DND-41 (cell line): ENCODE measurements at regions not wholly inside any gene's neighbourhood (a gene's known extent, or its start where the extent isn't known, plus 50 kb on each side); places are given as distances from the start of the nearest gene placed in this dataset.

ENCODE experiments used
- ATAC-seq: fragments of 200-7000 bp; cut with Tn5 transposase; 3 replicates; pipeline ENCODE4 v1.9.1; 2021; ENCODE audit warnings: low read depth; ENCODE audit not compliant: insufficient read depth
- DNase-seq: peaks from one replicate; pipeline ENCODE4 v3.0.0-alpha.2; 2020
- H2AFZ ChIP-seq: 2 replicates; pipeline ENCODE4 v1.6.0; 2012; ENCODE audit warnings: low read depth, low read length
- H3K27ac ChIP-seq: 2 replicates; pipeline ENCODE4 v1.5.1; 2012; ENCODE audit warnings: low read length, inconsistent platforms
- H3K27me3 ChIP-seq: fragments of 200-600 bp; sonication (generic); 2 replicates; pipeline ENCODE4 v1.6.0; 2012; ENCODE audit warnings: low read length, mild to moderate bottlenecking, inconsistent platforms; ENCODE audit not compliant: insufficient read depth, poor library complexity
- H3K36me3 ChIP-seq: 2 replicates; pipeline ENCODE4 v1.5.1; 2012; ENCODE audit warnings: low read length, inconsistent platforms; ENCODE audit not compliant: insufficient read depth
- H3K4me1 ChIP-seq: 2 replicates; pipeline ENCODE4 v1.5.1; 2012; ENCODE audit warnings: mild to moderate bottlenecking, low read length; ENCODE audit not compliant: insufficient read depth
- H3K4me2 ChIP-seq: 2 replicates; pipeline ENCODE4 v1.6.0; 2012; ENCODE audit warnings: mild to moderate bottlenecking, moderate library complexity, low read length, inconsistent platforms; ENCODE audit not compliant: insufficient read depth
- H3K4me3 ChIP-seq, 2 experiments: fragments of 200-600 bp in 1 of 2; shearing (Covaris generic) in 1 of 2; 2 replicates each; pipeline ENCODE4 v1.5.1; 2012 to 2016; ENCODE audit warnings: inconsistent platforms in 2 of 2, low read length in 2 of 2, mild to moderate bottlenecking in 2 of 2, low read depth in 1 of 2, moderate library complexity in 1 of 2
- H3K79me2 ChIP-seq: 2 replicates; pipeline ENCODE4 v1.6.0; 2012; ENCODE audit warnings: low read length, inconsistent platforms; ENCODE audit not compliant: insufficient read depth
- H3K9ac ChIP-seq: 2 replicates; pipeline ENCODE4 v1.6.0; 2012; ENCODE audit warnings: low read depth, mild to moderate bottlenecking, inconsistent platforms, low read length, moderate library complexity
- H3K9me3 ChIP-seq: 2 replicates; pipeline ENCODE4 v1.5.1; 2012; ENCODE audit warnings: low read length, moderate library complexity, mild to moderate bottlenecking, inconsistent platforms; ENCODE audit not compliant: insufficient read depth, severe bottlenecking
- H4K20me1 ChIP-seq: 2 replicates; pipeline ENCODE4 v1.6.0; 2012; ENCODE audit warnings: low read length; ENCODE audit not compliant: insufficient read depth
- EZH2 ChIP-seq: IDR thresholded peaks from 3 replicates; pipeline ENCODE4 v1.6.1; 2012; ENCODE audit warnings: borderline replicate concordance, low read depth, mild to moderate bottlenecking, moderate library complexity, low read length, inconsistent platforms; ENCODE audit not compliant: severe bottlenecking
- TF ChIP-seq, protein P1 (sequence below): IDR thresholded peaks from 2 replicates; pipeline ENCODE4 v1.5.1; 2012; ENCODE audit warnings: borderline replicate concordance, low read length, moderate library complexity, mild to moderate bottlenecking; ENCODE audit not compliant: poor library complexity, severe bottlenecking; ENCODE audit errors: extremely low read depth

DNA sequence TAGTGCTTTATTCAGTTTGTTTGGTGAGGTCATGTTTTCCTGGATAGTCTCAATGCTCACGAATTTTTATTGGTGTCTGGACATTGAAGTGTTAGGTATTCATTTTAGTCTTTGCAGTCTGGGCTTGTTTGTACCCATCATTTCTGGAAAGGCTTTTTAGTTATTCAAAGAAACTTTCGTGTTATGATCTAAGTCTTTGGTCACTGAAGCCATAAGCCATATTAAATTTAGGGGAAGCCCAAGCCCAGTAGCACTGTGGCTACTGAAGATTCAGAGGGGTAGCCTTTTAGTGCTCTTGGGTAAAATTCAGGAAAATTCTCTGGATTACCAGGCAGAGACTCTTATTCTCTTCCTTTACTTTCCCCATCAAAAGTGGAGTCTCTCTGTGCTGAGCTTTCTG lies 56.2 kb upstream of the PEX5L start:
- ATAC-seq (no peak), DNase-seq (no peak)
- no peaks in the 10 kb centered on the region for H3K79me2 ChIP-seq
- no peak overlapping the region for H3K4me3 ChIP-seq
- H3K4me2 ChIP-seq: no peak overlapping the region
- H3K9me3 ChIP-seq: no peaks in the 10 kb centered on the region
- no peaks in the 10 kb centered on the region for H4K20me1 ChIP-seq
- H2AFZ ChIP-seq: no peak overlapping the region
- H3K27me3 ChIP-seq: no peaks in the 10 kb centered on the region
- H3K36me3 ChIP-seq: no peaks in the 10 kb centered on the region
- no peak overlapping the region for H3K9ac ChIP-seq
- no peaks in the 10 kb centered on the region for H3K4me1 ChIP-seq
- H3K27ac ChIP-seq: no peak overlapping the region
- no peak for TF ChIP-seq EZH2
- TF ChIP-seq, protein P1, sequence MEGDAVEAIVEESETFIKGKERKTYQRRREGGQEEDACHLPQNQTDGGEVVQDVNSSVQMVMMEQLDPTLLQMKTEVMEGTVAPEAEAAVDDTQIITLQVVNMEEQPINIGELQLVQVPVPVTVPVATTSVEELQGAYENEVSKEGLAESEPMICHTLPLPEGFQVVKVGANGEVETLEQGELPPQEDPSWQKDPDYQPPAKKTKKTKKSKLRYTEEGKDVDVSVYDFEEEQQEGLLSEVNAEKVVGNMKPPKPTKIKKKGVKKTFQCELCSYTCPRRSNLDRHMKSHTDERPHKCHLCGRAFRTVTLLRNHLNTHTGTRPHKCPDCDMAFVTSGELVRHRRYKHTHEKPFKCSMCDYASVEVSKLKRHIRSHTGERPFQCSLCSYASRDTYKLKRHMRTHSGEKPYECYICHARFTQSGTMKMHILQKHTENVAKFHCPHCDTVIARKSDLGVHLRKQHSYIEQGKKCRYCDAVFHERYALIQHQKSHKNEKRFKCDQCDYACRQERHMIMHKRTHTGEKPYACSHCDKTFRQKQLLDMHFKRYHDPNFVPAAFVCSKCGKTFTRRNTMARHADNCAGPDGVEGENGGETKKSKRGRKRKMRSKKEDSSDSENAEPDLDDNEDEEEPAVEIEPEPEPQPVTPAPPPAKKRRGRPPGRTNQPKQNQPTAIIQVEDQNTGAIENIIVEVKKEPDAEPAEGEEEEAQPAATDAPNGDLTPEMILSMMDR: no peak

DNA sequence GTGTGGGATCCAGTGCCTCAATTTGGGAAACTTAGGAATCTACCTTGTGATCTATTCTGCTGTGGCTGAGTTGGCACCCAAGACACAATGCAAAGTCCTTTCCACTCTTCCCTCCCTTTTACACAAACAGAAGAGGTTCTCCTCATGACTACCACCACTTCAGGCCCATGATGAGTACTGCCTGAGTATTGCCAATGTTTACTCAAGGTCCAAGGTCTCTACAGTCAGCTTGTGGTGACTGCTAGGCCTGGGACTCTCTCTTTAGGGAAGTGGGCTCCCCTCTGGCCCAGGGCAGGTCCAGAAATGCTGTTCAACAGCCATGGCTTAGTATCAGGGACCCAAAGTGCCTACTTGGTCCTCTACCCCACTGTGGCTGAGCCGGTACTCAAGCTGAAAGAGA lies 56.8 kb upstream of the PEX5L start:
- no peak overlapping the region for H3K9ac ChIP-seq
- H3K4me2 ChIP-seq: no peak overlapping the region
- no peak for ATAC-seq
- H4K20me1 ChIP-seq: no peaks in the 10 kb centered on the region
- 0 out of 2 replicates have a peak overlapping the region, but pooled peaks have one; percentile 6 for H2AFZ ChIP-seq
- no peak for DNase-seq
- H3K4me3 ChIP-seq: no peak overlapping the region
- no peaks in the 10 kb centered on the region for H3K79me2 ChIP-seq
- no peaks in the 10 kb centered on the region for H3K27me3 ChIP-seq
- H3K9me3 ChIP-seq: no peaks in the 10 kb centered on the region
- TF ChIP-seq, protein P1: no peak
- no peak for TF ChIP-seq EZH2
- no peaks in the 10 kb centered on the region for H3K36me3 ChIP-seq
- no peak overlapping the region for H3K27ac ChIP-seq
- H3K4me1 ChIP-seq: no peaks in the 10 kb centered on the region

DNA sequence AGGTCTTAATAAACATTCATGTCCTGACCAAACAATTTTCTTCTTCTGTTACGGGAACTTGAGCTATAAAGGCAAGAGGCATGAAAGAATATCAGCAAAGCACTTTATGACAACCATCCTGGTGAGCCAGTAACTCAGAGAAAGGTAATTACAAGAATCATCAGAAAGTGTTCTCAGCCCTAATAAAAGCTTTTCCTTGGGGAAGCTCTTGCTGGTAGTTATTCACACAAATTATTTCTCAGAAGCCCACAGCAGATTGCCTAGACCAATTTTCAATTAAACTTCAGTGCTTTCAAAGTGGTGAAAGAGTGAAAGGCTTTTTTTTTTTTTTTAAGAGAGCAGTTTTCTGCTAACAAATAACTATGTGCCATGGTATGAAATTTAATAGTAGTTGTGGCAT lies 60.9 kb upstream of the PEX5L start:
- no peak overlapping the region for H3K27ac ChIP-seq
- no peak overlapping the region for H3K9ac ChIP-seq
- H3K79me2 ChIP-seq: no peaks in the 10 kb centered on the region
- peaks cover 2% of the 10 kb centered on the region for H3K9me3 ChIP-seq
- no peaks in the 10 kb centered on the region for H3K4me1 ChIP-seq
- no peak overlapping the region for H3K4me3 ChIP-seq
- ATAC-seq (no peak), DNase-seq (no peak)
- H2AFZ ChIP-seq: no peak overlapping the region
- no peak overlapping the region for H3K4me2 ChIP-seq
- H3K36me3 ChIP-seq: no peaks in the 10 kb centered on the region
- no peaks in the 10 kb centered on the region for H3K27me3 ChIP-seq
- no peak for TF ChIP-seq EZH2
- TF ChIP-seq, protein P1: no peak
- H4K20me1 ChIP-seq: no peaks in the 10 kb centered on the region

DNA sequence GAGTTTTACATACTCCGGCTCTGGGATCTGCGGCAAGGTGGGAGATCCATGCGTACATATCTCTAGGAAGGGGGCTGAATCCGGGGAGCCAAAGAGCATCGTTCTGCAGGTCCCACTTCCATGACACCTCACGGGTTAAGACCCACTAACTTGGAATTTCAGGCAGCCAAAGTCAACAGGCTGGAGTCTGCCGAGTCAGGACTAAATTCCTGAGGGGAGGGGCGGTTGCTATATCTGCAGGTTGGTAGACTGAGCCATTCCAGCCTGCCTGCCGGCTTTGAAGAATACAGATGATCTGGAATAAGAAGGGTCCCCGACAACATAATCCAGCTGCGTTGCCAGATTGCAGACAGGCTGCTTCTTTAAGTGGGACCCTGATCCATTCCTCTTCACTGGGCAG lies 65.4 kb upstream of the PEX5L start:
- H3K9ac ChIP-seq: no peak overlapping the region
- TF ChIP-seq, protein P1: no peak
- TF ChIP-seq EZH2: no peak
- ATAC-seq (no peak), DNase-seq (no peak)
- no peak overlapping the region for H2AFZ ChIP-seq
- no peak overlapping the region for H3K4me2 ChIP-seq
- H3K36me3 ChIP-seq: no peaks in the 10 kb centered on the region
- no peaks in the 10 kb centered on the region for H3K27me3 ChIP-seq
- H3K4me1 ChIP-seq: no peaks in the 10 kb centered on the region
- no peaks in the 10 kb centered on the region for H3K79me2 ChIP-seq
- peaks cover 2% of the 10 kb centered on the region for H3K9me3 ChIP-seq
- no peak overlapping the region for H3K27ac ChIP-seq
- no peak overlapping the region for H3K4me3 ChIP-seq
- H4K20me1 ChIP-seq: no peaks in the 10 kb centered on the region
